Mesenchymal stem cell (in vitro differentiated cells and primary cell): ENCODE measurements at regions not wholly inside any gene's neighbourhood (a gene's known extent, or its start where the extent isn't known, plus 50 kb on each side); places are given as distances from the start of the nearest gene placed in this dataset.

Experiments
- DNase-seq: peaks from one replicate; pipeline ENCODE4 v3.0.0-alpha.2; 2013
- H2AFZ ChIP-seq: one replicate; pipeline ENCODE4 v1.6.1; 2013; ENCODE audit warnings: low read depth, mild to moderate bottlenecking, control low read depth, inconsistent platforms, low read length, moderate library complexity
- H2AK5ac ChIP-seq: 2 replicates; pipeline ENCODE4 v1.6.1; 2013; ENCODE audit warnings: low read length, moderate library complexity, mild to moderate bottlenecking, inconsistent platforms; ENCODE audit not compliant: severe bottlenecking
- H2BK120ac ChIP-seq: one replicate; pipeline ENCODE4 v1.6.1; 2013; ENCODE audit warnings: low read depth, mild to moderate bottlenecking, inconsistent platforms, low read length, moderate library complexity
- H2BK12ac ChIP-seq, 2 experiments: one replicate each; pipeline ENCODE4 v1.6.1; 2013; ENCODE audit warnings: inconsistent platforms in 2 of 2, low read length in 2 of 2, mild to moderate bottlenecking in 2 of 2, moderate library complexity in 2 of 2, control low read depth in 1 of 2
- H2BK15ac ChIP-seq: one replicate; pipeline ENCODE4 v1.6.1; 2013; ENCODE audit warnings: mild to moderate bottlenecking, low read depth, inconsistent platforms; ENCODE audit not compliant: poor library complexity, severe bottlenecking
- H2BK5ac ChIP-seq: 2 replicates; pipeline ENCODE4 v1.6.1; 2013; ENCODE audit warnings: low read depth, mild to moderate bottlenecking, low read length, control low read depth, inconsistent platforms; ENCODE audit not compliant: poor library complexity, severe bottlenecking
- H3K14ac ChIP-seq, 2 experiments: one replicate each; pipeline ENCODE4 v1.6.1; 2013; ENCODE audit warnings: inconsistent platforms in 2 of 2, low read length in 2 of 2, control low read depth in 1 of 2, mild to moderate bottlenecking in 1 of 2, moderate library complexity in 1 of 2
- H3K18ac ChIP-seq, 2 experiments: one replicate each; pipeline ENCODE4 v1.6.1; 2013; ENCODE audit warnings: inconsistent platforms in 2 of 2, low read length in 2 of 2, control low read depth in 1 of 2, low read depth in 1 of 2, mild to moderate bottlenecking in 1 of 2
- H3K23ac ChIP-seq, 2 experiments: one replicate each; pipeline ENCODE4 v1.6.1; 2013; ENCODE audit warnings: inconsistent platforms in 2 of 2, low read length in 2 of 2, mild to moderate bottlenecking in 2 of 2, moderate library complexity in 2 of 2, control low read depth in 1 of 2
- H3K27ac ChIP-seq: 2 replicates; pipeline ENCODE4 v1.5.1; 2013; ENCODE audit warnings: mild to moderate bottlenecking, moderate library complexity, low read length, control low read depth, inconsistent platforms; ENCODE audit not compliant: poor library complexity, severe bottlenecking
- H3K27me3 ChIP-seq, 2 experiments: 2 replicates each; pipeline versions ENCODE4 v1.6.1 to v1.7.0; 2013; ENCODE audit warnings: low read length in 2 of 2, mild to moderate bottlenecking in 2 of 2, moderate library complexity in 2 of 2, control low read depth in 1 of 2, inconsistent platforms in 1 of 2; ENCODE audit not compliant: control insufficient read depth in 1 of 2, insufficient read depth in 1 of 2
- H3K36me3 ChIP-seq, 2 experiments: 2 replicates each; pipeline versions ENCODE4 v1.6.1 to v1.7.0; 2013; ENCODE audit warnings: low read length in 2 of 2, control low read depth in 1 of 2, inconsistent platforms in 1 of 2, low read depth in 1 of 2, mild to moderate bottlenecking in 1 of 2; ENCODE audit not compliant: insufficient read depth in 2 of 2, control insufficient read depth in 1 of 2
- H3K4ac ChIP-seq, 2 experiments: one replicate each; pipeline ENCODE4 v1.6.1; 2013; ENCODE audit warnings: inconsistent platforms in 2 of 2, low read length in 2 of 2, mild to moderate bottlenecking in 2 of 2, moderate library complexity in 2 of 2, control low read depth in 1 of 2, low read depth in 1 of 2
- H3K4me1 ChIP-seq: 2 replicates; pipeline ENCODE4 v1.6.1; 2013; ENCODE audit warnings: low read depth, low read length, control low read depth; ENCODE audit not compliant: control insufficient read depth, insufficient read depth
- H3K4me2 ChIP-seq: 2 replicates; pipeline ENCODE4 v1.6.1; 2013; ENCODE audit warnings: low read length, mild to moderate bottlenecking, inconsistent platforms; ENCODE audit not compliant: poor library complexity, severe bottlenecking
- H3K4me3 ChIP-seq, 2 experiments: 2 replicates each; pipeline versions ENCODE4 v1.5.1 to v1.7.0; 2013; ENCODE audit warnings: low read length in 2 of 2, mild to moderate bottlenecking in 2 of 2, control low read depth in 1 of 2, low read depth in 1 of 2; ENCODE audit not compliant: insufficient read depth in 1 of 2
- H3K79me1 ChIP-seq: replicated peaks from 2 replicates; pipeline ENCODE4 v1.6.1; 2013; ENCODE audit warnings: mild to moderate bottlenecking, control low read depth, low read length, inconsistent platforms; ENCODE audit not compliant: poor library complexity, severe bottlenecking
- H3K9ac ChIP-seq: 2 replicates; pipeline ENCODE4 v1.7.0; 2013; ENCODE audit warnings: mild to moderate bottlenecking, low read length, moderate library complexity
- H3K9me3 ChIP-seq: 2 replicates; pipeline ENCODE4 v1.7.0; 2013; ENCODE audit warnings: mild to moderate bottlenecking, low read length; ENCODE audit not compliant: control insufficient read depth
- H4K8ac ChIP-seq: one replicate; pipeline ENCODE4 v1.6.1; 2013; ENCODE audit warnings: inconsistent platforms, mild to moderate bottlenecking, low read length, moderate library complexity
- H4K91ac ChIP-seq: one replicate; pipeline ENCODE4 v1.6.1; 2013; ENCODE audit warnings: mild to moderate bottlenecking, low read length, inconsistent platforms
- whole genome bisulfite sequencing: methylation state at CpG from one replicate; pipeline ENCODE4 v1.1.7; 2013; ENCODE audit warnings: mixed read lengths; 5-methylcytosine and 5-hydroxymethylcytosine counted together

DNA sequence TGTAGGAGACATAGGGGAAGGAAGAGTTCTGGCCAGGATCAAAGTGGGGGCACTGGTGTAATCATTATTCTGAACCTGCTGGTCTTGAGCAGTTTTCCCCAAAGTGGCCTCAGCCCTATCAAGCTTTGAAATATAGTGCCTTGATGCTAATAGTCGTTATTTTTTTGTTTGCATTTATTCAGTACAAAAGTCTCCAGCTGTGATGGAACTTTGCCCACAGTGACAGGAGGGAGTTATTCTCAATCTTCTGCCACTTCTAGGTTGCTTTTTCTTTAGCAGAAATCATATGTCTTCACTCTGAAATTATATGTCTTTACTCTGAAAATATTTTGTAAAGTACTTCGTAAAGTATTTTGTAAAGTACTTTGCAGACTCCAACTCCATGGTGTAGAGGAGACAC, 93.1 kb downstream of the FAT3 start:
- Histone ChIP-seq H3K14ac (no peak overlapping the region), H2AFZ (no peak overlapping the region), H2BK12ac (no peak overlapping the region), H2BK120ac (no peak overlapping the region), H3K4me2 (no peak overlapping the region), H3K23ac (no peak overlapping the region), H2BK5ac (no peak overlapping the region), H3K9ac (no peak overlapping the region), H2BK15ac (no peak overlapping the region), H3K79me1 (no peaks in the 10 kb centered on the region), H3K27me3 (no peaks in the 10 kb centered on the region), H3K4ac (no peak overlapping the region), H3K9me3 (no peaks in the 10 kb centered on the region), H3K36me3 (no peaks in the 10 kb centered on the region), H2AK5ac (no peak overlapping the region), H4K8ac (no peak overlapping the region), H3K4me3 (no peak overlapping the region), H3K18ac (no peak overlapping the region), H4K91ac (no peak overlapping the region), H3K27ac (no peak overlapping the region), H3K4me1 (peaks cover 5% of the 10 kb centered on the region)
- 94% methylated on average over 2 of the region's 2 CpGs for WGBS
- no peak for DNase-seq

DNA sequence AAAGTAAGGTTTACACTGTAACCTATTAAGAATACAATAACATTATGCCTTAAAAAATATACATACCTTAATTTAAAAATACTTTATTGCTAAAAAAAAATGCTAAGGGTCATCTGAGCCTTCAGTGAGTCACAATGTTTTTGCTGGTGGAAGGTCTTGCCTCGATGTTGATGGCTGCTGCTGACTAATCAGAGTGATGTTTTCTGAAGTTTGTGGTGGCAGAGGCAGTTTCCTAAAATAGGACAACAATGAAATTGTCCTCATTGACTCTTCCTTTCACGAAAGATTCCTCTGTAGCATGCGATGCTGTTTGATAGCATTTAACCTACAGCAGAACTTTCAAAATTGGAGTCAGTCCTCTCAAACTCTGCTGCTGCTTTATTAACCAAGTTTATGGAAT, 97.6 kb downstream of the FAT3 start:
- no peak overlapping the region for H2BK5ac ChIP-seq
- no peak overlapping the region for H3K27ac ChIP-seq
- peak; percentile 29 for DNase-seq
- no peak overlapping the region for H3K4me3 ChIP-seq
- WGBS, result 26% methylated on average over 3 of the region's 3 CpGs
- H2BK15ac ChIP-seq, result no peak overlapping the region
- H3K27me3 ChIP-seq, result no peaks in the 10 kb centered on the region
- no peak overlapping the region for H3K18ac ChIP-seq
- no peak overlapping the region for H4K91ac ChIP-seq
- no peak overlapping the region for H2BK12ac ChIP-seq
- no peaks in the 10 kb centered on the region for H3K36me3 ChIP-seq
- no peaks in the 10 kb centered on the region for H3K79me1 ChIP-seq
- H2BK120ac ChIP-seq, result no peak overlapping the region
- H2AFZ ChIP-seq, result no peak overlapping the region
- H2AK5ac ChIP-seq, result no peak overlapping the region
- no peak overlapping the region for H3K4ac ChIP-seq
- H3K9me3 ChIP-seq, result peaks cover 14% of the 10 kb centered on the region
- H4K8ac ChIP-seq, result no peak overlapping the region
- H3K14ac ChIP-seq, result no peak overlapping the region
- H3K9ac ChIP-seq, result no peak overlapping the region
- no peak overlapping the region for H3K23ac ChIP-seq
- H3K4me1 ChIP-seq, result no peaks in the 10 kb centered on the region
- H3K4me2 ChIP-seq, result no peak overlapping the region

DNA sequence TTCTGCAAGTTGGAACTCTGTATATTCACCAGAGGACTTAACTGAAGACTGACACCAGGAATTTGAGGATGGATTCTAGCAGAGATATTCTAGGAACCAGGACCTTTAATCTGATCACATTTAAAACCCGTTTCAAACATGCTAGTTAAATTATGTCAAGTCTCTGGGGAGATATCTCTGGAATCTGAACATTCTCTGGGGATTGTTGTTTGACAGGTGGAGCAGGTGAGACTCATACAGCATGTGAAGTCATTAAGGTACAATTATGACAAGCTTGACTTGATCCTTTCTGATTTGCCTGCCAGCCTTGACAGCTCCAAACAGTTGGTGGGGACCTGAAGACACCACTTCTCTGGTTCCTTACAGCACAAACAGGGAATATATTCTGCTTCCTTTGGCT, 100.3 kb downstream of the FAT3 start:
- H3K36me3 ChIP-seq, result no peaks in the 10 kb centered on the region
- no peak overlapping the region for H3K9ac ChIP-seq
- H3K79me1 ChIP-seq, result no peaks in the 10 kb centered on the region
- H2AFZ ChIP-seq, result no peak overlapping the region
- DNase-seq, result no peak
- no peak overlapping the region for H2AK5ac ChIP-seq
- no peak overlapping the region for H3K27ac ChIP-seq
- 67% methylated on average over 1 of the region's 1 CpG for WGBS
- peaks cover 14% of the 10 kb centered on the region for H3K9me3 ChIP-seq
- H3K4ac ChIP-seq, result no peak overlapping the region
- no peak overlapping the region for H3K4me2 ChIP-seq
- no peaks in the 10 kb centered on the region for H3K4me1 ChIP-seq
- no peak overlapping the region for H4K8ac ChIP-seq
- H2BK15ac ChIP-seq, result no peak overlapping the region
- no peak overlapping the region for H2BK5ac ChIP-seq
- no peak overlapping the region for H2BK12ac ChIP-seq
- H3K18ac ChIP-seq, result no peak overlapping the region
- H3K4me3 ChIP-seq, result no peak overlapping the region
- no peaks in the 10 kb centered on the region for H3K27me3 ChIP-seq
- H3K14ac ChIP-seq, result no peak overlapping the region
- H4K91ac ChIP-seq, result no peak overlapping the region
- no peak overlapping the region for H2BK120ac ChIP-seq
- H3K23ac ChIP-seq, result no peak overlapping the region

DNA sequence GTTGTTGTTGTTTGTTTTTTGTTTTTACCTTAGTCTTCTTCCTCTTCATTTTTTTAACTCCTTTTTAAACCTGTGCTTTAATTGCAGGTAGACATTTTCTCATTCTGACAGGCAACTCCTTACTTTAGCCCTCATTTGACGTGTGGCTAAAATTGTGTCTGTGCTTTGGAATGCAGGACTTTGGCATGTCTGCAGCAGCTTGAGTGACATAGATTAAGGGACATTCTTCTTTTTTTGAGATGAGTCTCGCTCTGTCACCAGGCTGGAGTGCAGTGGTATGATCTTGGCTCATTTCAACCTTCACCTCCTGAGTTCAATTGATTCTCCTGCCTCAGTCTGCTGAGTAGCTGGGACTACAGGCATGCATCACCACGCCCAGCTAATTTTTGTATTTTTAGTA, 100.8 kb downstream of the FAT3 start:
- Histone ChIP-seq H2BK15ac (no peak overlapping the region), H3K79me1 (no peaks in the 10 kb centered on the region), H3K18ac (no peak overlapping the region), H3K14ac (no peak overlapping the region), H4K91ac (no peak overlapping the region), H3K4ac (no peak overlapping the region), H3K4me1 (no peaks in the 10 kb centered on the region), H2AFZ (no peak overlapping the region), H2AK5ac (no peak overlapping the region), H3K36me3 (no peaks in the 10 kb centered on the region), H3K9ac (no peak overlapping the region), H3K27ac (no peak overlapping the region), H2BK12ac (no peak overlapping the region), H3K4me2 (no peak overlapping the region), H2BK5ac (no peak overlapping the region), H3K9me3 (peaks cover 14% of the 10 kb centered on the region), H4K8ac (no peak overlapping the region), H3K27me3 (no peaks in the 10 kb centered on the region), H3K23ac (no peak overlapping the region), H2BK120ac (no peak overlapping the region), H3K4me3 (no peak overlapping the region)
- 89% methylated on average over 3 of the region's 3 CpGs for WGBS
- DNase-seq, result no peak
